KMS-11 (cell line): ENCODE measurements at regions not wholly inside any gene's neighbourhood (a gene's known extent, or its start where the extent isn't known, plus 50 kb on each side); places are given as distances from the start of the nearest gene placed in this dataset.

ENCODE experiments used
- H2AFZ ChIP-seq: fragments of 200-600 bp; sonication (generic); 2 replicates; pipeline ENCODE4 v1.6.1; 2016; ENCODE audit warnings: antibody characterized with exemption, mixed run types, low read depth
- H3K27ac ChIP-seq: fragments of 200-600 bp; sonication (generic); 2 replicates; pipeline ENCODE4 v1.6.1; 2016; ENCODE audit warnings: mild to moderate bottlenecking, mixed run types
- H3K27me3 ChIP-seq: fragments of 200-600 bp; sonication (generic); 2 replicates; pipeline ENCODE4 v1.6.1; 2017; ENCODE audit warnings: mild to moderate bottlenecking, low read depth, mixed run types, moderate library complexity; ENCODE audit not compliant: insufficient read depth
- H3K36me3 ChIP-seq: fragments of 200-600 bp; sonication (generic); 2 replicates; pipeline ENCODE4 v1.6.1; 2017; ENCODE audit warnings: mild to moderate bottlenecking, mixed run types; ENCODE audit not compliant: insufficient read depth
- H3K4me1 ChIP-seq: fragments of 200-600 bp; sonication (generic); 2 replicates; pipeline ENCODE4 v1.6.1; 2016; ENCODE audit warnings: mild to moderate bottlenecking, low read depth, mixed run types; ENCODE audit not compliant: poor library complexity, severe bottlenecking
- H3K4me2 ChIP-seq: fragments of 200-600 bp; sonication (generic); 2 replicates; pipeline ENCODE4 v1.7.0; 2016; ENCODE audit warnings: mild to moderate bottlenecking, mixed run types
- H3K4me3 ChIP-seq: fragments of 200-600 bp; sonication (generic); IDR thresholded peaks from 2 replicates; pipeline ENCODE4 v1.6.1; 2017; ENCODE audit warnings: low read depth, low read length, mixed read lengths; ENCODE audit not compliant: insufficient read depth
- H3K79me2 ChIP-seq: fragments of 200-600 bp; sonication (generic); 2 replicates; pipeline ENCODE4 v1.6.1; 2016; ENCODE audit warnings: low read depth, mixed run types; ENCODE audit not compliant: insufficient read depth
- H3K9ac ChIP-seq: fragments of 200-600 bp; sonication (generic); 2 replicates; pipeline ENCODE4 v1.6.1; 2016; ENCODE audit warnings: mild to moderate bottlenecking, mixed run types
- H4K20me1 ChIP-seq: fragments of 200-600 bp; sonication (generic); 2 replicates; pipeline ENCODE4 v1.6.1; 2016; ENCODE audit warnings: mild to moderate bottlenecking, mixed run types; ENCODE audit not compliant: insufficient read depth
- CTCF ChIP-seq: fragments of 200-600 bp; sonication (generic); conservative IDR thresholded peaks from 2 replicates; pipeline ENCODE4 v1.6.1; 2017; ENCODE audit warnings: low read depth, mild to moderate bottlenecking, antibody characterized with exemption, low read length, moderate library complexity, mixed read lengths

DNA sequence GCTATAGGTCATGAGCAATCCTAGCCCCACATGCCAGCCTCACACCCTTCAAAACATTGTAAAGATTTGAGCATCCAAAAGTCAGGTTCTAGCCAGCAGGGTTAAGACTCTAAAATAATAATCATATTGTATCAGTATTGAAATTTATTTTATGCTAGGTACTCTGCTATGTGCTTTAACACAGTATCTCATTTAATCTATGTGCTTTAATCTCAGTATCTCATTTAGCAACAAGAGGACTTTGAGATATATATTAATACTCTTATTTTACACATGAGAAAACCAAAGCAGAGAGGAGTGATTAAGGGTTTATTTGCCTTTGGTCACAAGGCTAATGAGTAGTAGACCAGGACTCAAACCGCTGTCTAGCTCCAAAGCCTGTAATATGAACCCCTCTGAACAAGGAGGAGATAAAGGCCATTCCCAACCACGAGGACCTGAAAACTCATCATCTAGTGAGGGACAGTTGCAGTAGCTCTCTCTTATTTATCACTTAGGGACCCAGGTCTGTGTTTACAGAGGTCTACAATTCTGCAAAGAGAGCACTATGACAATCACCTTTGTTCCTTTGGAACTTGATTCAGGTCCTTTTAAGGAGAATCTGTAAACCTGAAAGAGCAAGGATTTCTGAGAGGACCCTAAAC is 116.5 kb upstream of the SERTAD2 start:
- Histone ChIP-seq H3K36me3 (no peaks in the 10 kb centered on the region), H2AFZ (no peak overlapping the region), H3K4me2 (no peak overlapping the region), H3K27ac (no peak overlapping the region), H3K4me3 (no peak overlapping the region), H3K27me3 (no peaks in the 10 kb centered on the region), H3K79me2 (no peaks in the 10 kb centered on the region), H3K9ac (no peak overlapping the region), H3K4me1 (peaks cover 35% of the 10 kb centered on the region), H4K20me1 (no peaks in the 10 kb centered on the region)
- no peak for TF ChIP-seq CTCF

DNA sequence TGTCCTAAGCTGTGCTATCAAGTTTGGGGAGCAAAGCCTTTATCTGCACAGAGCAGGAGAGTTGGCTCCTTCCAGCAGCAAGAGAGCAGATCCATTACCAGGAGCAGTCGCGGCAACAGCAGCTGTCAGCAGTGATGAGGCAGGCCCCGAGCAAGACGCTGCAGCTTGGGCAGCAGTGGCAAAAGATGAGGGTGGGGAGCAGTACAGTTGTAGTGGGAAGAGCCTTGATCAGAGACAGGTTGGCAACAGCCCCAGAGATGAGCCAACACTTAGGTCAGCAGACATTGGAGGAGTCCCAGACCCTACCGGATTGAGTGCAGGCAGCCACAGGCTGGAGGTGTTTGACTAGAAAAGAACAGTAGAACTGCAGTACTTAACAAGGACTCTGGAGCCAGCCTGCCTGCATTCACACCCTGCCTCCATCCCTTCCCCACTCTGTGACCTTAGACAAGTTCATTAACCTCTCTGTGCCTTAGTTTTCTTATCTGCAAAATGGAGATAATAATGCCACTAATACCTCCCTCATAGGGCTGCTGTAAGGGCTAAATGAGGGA is 117.1 kb upstream of the SERTAD2 start:
- Histone ChIP-seq H4K20me1 (no peaks in the 10 kb centered on the region), H3K9ac (no peak overlapping the region), H3K27me3 (no peaks in the 10 kb centered on the region), H3K27ac (no peak overlapping the region), H3K79me2 (no peaks in the 10 kb centered on the region), H3K4me1 (peaks cover 33% of the 10 kb centered on the region), H3K4me3 (no peak overlapping the region), H2AFZ (no peak overlapping the region), H3K4me2 (no peak overlapping the region), H3K36me3 (no peaks in the 10 kb centered on the region)
- no peak for TF ChIP-seq CTCF

DNA sequence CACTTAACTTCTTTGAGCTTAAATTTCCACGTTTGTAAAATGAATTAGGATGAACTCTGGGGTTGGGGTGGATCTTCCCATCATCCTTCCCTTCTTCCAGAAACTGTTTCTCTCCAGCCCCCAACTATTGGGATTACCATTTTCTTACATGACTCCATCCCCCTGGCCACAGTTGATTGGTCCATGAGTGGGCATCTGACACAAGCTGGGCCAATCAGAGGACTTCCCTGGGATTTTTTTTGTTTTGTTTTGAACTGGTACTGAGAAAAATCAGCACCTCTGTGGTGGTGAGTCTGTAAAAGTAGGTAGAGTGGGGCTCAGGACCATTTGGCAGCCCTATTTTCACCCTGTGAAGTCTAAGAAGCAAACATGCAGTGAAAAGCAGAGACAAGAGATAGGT is 118.0 kb upstream of the SERTAD2 start:
- H3K4me2 ChIP-seq, result no peak overlapping the region
- no peaks in the 10 kb centered on the region for H3K36me3 ChIP-seq
- no peaks in the 10 kb centered on the region for H4K20me1 ChIP-seq
- no peak for TF ChIP-seq CTCF
- no peaks in the 10 kb centered on the region for H3K79me2 ChIP-seq
- H2AFZ ChIP-seq, result no peak overlapping the region
- no peak overlapping the region for H3K4me3 ChIP-seq
- H3K27ac ChIP-seq, result no peak overlapping the region
- H3K27me3 ChIP-seq, result no peaks in the 10 kb centered on the region
- peaks cover 24% of the 10 kb centered on the region for H3K4me1 ChIP-seq
- no peak overlapping the region for H3K9ac ChIP-seq

DNA sequence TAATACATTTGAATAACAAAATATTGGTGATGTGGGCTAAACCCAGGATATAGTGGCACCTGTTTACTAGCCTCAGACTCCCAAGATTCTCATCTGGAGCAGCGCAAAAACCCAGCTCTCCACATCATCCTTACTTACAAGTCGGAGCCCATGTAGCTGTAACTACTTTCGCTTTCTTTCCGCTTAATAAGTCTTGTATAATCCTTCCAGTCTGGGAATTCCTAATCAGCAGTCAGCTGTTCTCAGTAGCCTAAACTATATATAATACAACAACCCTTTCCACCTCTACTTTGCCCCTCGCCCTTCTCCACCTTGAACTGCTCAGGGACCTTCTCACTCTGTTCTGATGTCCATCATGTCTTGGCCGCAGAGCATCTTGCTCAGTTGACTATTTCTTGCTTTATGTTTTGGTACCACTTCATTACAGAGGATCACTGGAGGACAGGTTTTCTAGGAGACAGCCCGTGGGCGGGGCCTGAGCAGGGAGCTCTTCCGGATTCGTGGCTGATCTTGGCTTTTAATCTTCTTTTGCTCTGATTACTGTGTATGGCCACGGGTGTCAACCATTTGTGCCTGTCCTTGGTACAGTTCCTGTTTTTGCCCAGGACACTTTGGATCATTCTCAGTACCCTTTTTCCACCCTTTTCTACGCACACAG is 119.9 kb upstream of the SERTAD2 start:
- Histone ChIP-seq H3K9ac (no peak overlapping the region), H3K4me3 (no peak overlapping the region), H3K27ac (no peak overlapping the region), H4K20me1 (no peaks in the 10 kb centered on the region), H3K36me3 (no peaks in the 10 kb centered on the region), H3K79me2 (no peaks in the 10 kb centered on the region), H3K4me2 (no peak overlapping the region), H3K27me3 (no peaks in the 10 kb centered on the region), H2AFZ (no peak overlapping the region), H3K4me1 (peaks cover 18% of the 10 kb centered on the region)
- TF ChIP-seq CTCF, result no peak
